WERI-Rb-1 (cell line): ENCODE measurements at regions not wholly inside any gene's neighbourhood (a gene's known extent, or its start where the extent isn't known, plus 50 kb on each side); places are given as distances from the start of the nearest gene placed in this dataset.

Source experiments
- DNase-seq: peaks from one replicate; pipeline ENCODE4 v3.0.0-alpha.2; 2020
- H3K27ac ChIP-seq: fragments of 250-450 bp; sonication (Bioruptor Pico); 2 replicates; pipeline ENCODE4 v1.5.1; 2020; ENCODE audit warnings: mild to moderate bottlenecking, moderate library complexity
- H3K27me3 ChIP-seq: fragments of 250-450 bp; sonication (Bioruptor Pico); 2 replicates; pipeline ENCODE4 v1.5.1; 2021; ENCODE audit warnings: mild to moderate bottlenecking, low read depth, moderate library complexity; ENCODE audit not compliant: insufficient read depth, severe bottlenecking
- H3K36me3 ChIP-seq: fragments of 250-450 bp; sonication (Bioruptor Pico); 2 replicates; pipeline ENCODE4 v1.5.1; 2020; ENCODE audit warnings: mild to moderate bottlenecking, moderate library complexity
- H3K4me3 ChIP-seq: 2 replicates; pipeline ENCODE4 v1.5.1; 2011; ENCODE audit warnings: low read depth, mild to moderate bottlenecking, control low read depth, low read length
- H3K9me3 ChIP-seq: fragments of 250-450 bp; sonication (Bioruptor Pico); 2 replicates; pipeline ENCODE4 v1.5.1; 2021; ENCODE audit warnings: mild to moderate bottlenecking, moderate library complexity; ENCODE audit not compliant: severe bottlenecking
- CTCF ChIP-seq: IDR thresholded peaks from 2 replicates; pipeline ENCODE4 v1.5.1; 2011; ENCODE audit warnings: low read depth, mild to moderate bottlenecking, control low read depth, inconsistent platforms, low read length

- H3K4me3 ChIP-seq, result no peak overlapping the region
- H3K9me3 ChIP-seq, result no peaks in the 10 kb centered on the region
- DNase-seq, result no peak
- H3K27me3 ChIP-seq, result no peaks in the 10 kb centered on the region
- H3K36me3 ChIP-seq, result no peaks in the 10 kb centered on the region
- no peak for TF ChIP-seq CTCF
- no peak overlapping the region for H3K27ac ChIP-seq
Observed at GRCh38 chrX:54615109-54615508, 85.1 kb downstream of the GNL3L start.

GRCh38 chrX:54633641-54634040, 103.6 kb downstream of the GNL3L start:
- no peak for DNase-seq
- TF ChIP-seq CTCF, result no peak
- no peak overlapping the region for H3K4me3 ChIP-seq
- H3K36me3 ChIP-seq, result no peaks in the 10 kb centered on the region
- H3K9me3 ChIP-seq, result no peaks in the 10 kb centered on the region
- no peaks in the 10 kb centered on the region for H3K27me3 ChIP-seq
- no peak overlapping the region for H3K27ac ChIP-seq

- Histone ChIP-seq H3K9me3 (no peaks in the 10 kb centered on the region), H3K27me3 (no peaks in the 10 kb centered on the region), H3K36me3 (no peaks in the 10 kb centered on the region), H3K4me3 (peak overlapping the region; percentile 58), H3K27ac (peak overlapping the region; percentile 86)
- TF ChIP-seq CTCF, result no peak
- no peak for DNase-seq
Observed at GRCh38 chrX:54639018-54639345, 109.0 kb downstream of the GNL3L start.

- peak; percentile 94 for DNase-seq
- H3K9me3 ChIP-seq, result no peaks in the 10 kb centered on the region
- peak overlapping the region; percentile 86 for H3K27ac ChIP-seq
- H3K36me3 ChIP-seq, result no peaks in the 10 kb centered on the region
- TF ChIP-seq CTCF, result peak; percentile 69
- peak overlapping the region; percentile 58 for H3K4me3 ChIP-seq
- no peaks in the 10 kb centered on the region for H3K27me3 ChIP-seq
Observed at GRCh38 chrX:54639346-54640102, 109.5 kb downstream of the GNL3L start.

- no peak for DNase-seq
- Histone ChIP-seq H3K9me3 (no peaks in the 10 kb centered on the region), H3K27ac (peak overlapping the region; percentile 22)
Observed at GRCh38 chrX:54640103-54640690, 110.2 kb downstream of the GNL3L start.

More at GRCh38 chrX:54640103-54640690, 110.2 kb downstream of the GNL3L start:
- H3K4me3 ChIP-seq, result no peak overlapping the region; the same call in 1 of the 2 replicates
- no peak for TF ChIP-seq CTCF
- H3K27me3 ChIP-seq, result no peaks in the 10 kb centered on the region
- no peaks in the 10 kb centered on the region for H3K36me3 ChIP-seq
